ENCODE measurements at regions not wholly inside any gene's neighbourhood (a gene's known extent, or its start where the extent isn't known, plus 50 kb on each side); places are given as distances from the start of the nearest gene placed in this dataset.

- TF ChIP-seq CTCF (IDR thresholded peaks at IDR 0.05; ENCODE audit: insufficient read depth, missing control alignments) = no peak
- DNase-seq (ENCODE audit: insufficient read length, low spot score) (no peak), FAIRE-seq (no peak)
Measured at GRCh38 chr4:85246055-85246454, 228.9 kb upstream of the ARHGAP24 start.

GRCh38 chr4:85250852-85251251, 224.1 kb upstream of the ARHGAP24 start:
- DNase-seq (ENCODE audit: insufficient read length, low spot score) (no peak), FAIRE-seq (no peak)
- no peak for TF ChIP-seq CTCF (IDR thresholded peaks at IDR 0.05; ENCODE audit: insufficient read depth, missing control alignments)

- no peak for TF ChIP-seq CTCF (IDR thresholded peaks at IDR 0.05; ENCODE audit: insufficient read depth, missing control alignments)
- FAIRE-seq (no peak), DNase-seq (ENCODE audit: insufficient read length, low spot score) (no peak)
Measured at GRCh38 chr4:85257817-85258370, 217.1 kb upstream of the ARHGAP24 start.

GRCh38 chr4:85260064-85260463, 214.9 kb upstream of the ARHGAP24 start:
- FAIRE-seq = no peak
- no peak for DNase-seq (ENCODE audit: insufficient read length, low spot score)
- TF ChIP-seq CTCF (IDR thresholded peaks at IDR 0.05; ENCODE audit: insufficient read depth, missing control alignments) = no peak

GRCh38 chr4:85265234-85265633, 209.7 kb upstream of the ARHGAP24 start:
- no peak for FAIRE-seq
- no peak for DNase-seq (ENCODE audit: insufficient read length, low spot score)
- no peak for TF ChIP-seq CTCF (IDR thresholded peaks at IDR 0.05; ENCODE audit: insufficient read depth, missing control alignments)

- FAIRE-seq = no peak
- TF ChIP-seq CTCF (IDR thresholded peaks at IDR 0.05; ENCODE audit: insufficient read depth, missing control alignments) = no peak
- no peak for DNase-seq (ENCODE audit: insufficient read length, low spot score)
Measured at GRCh38 chr4:85268188-85268587, 206.8 kb upstream of the ARHGAP24 start.

GRCh38 chr4:85268961-85269360, 206.0 kb upstream of the ARHGAP24 start:
- DNase-seq (ENCODE audit: insufficient read length, low spot score) = no peak
- TF ChIP-seq CTCF (IDR thresholded peaks at IDR 0.05; ENCODE audit: insufficient read depth, missing control alignments) = no peak
- no peak for FAIRE-seq
